HL-60 (cell line): ENCODE measurements at regions not wholly inside any gene's neighbourhood (a gene's known extent, or its start where the extent isn't known, plus 50 kb on each side); places are given as distances from the start of the nearest gene placed in this dataset.

Experiments
- DNase-seq, 2 experiments: peaks; one replicate each; pipeline ENCODE4 v3.0.0-alpha.2; 2010 to 2020; ENCODE audit warnings: low read depth in 1 of 2, low spot score in 1 of 2
- H3K27ac ChIP-seq: fragments of 250-450 bp; sonication (Bioruptor Pico); replicated peaks from 2 replicates; pipeline ENCODE4 v1.5.1; 2020; ENCODE audit warnings: mild to moderate bottlenecking, moderate library complexity
- H3K27me3 ChIP-seq: fragments of 250-450 bp; sonication (Bioruptor Pico); 2 replicates; pipeline ENCODE4 v1.5.1; 2021; ENCODE audit warnings: mild to moderate bottlenecking, moderate library complexity; ENCODE audit not compliant: insufficient read depth, poor library complexity, severe bottlenecking
- H3K4me3 ChIP-seq: replicated peaks from 2 replicates; pipeline ENCODE4 v1.5.1; 2011; ENCODE audit warnings: mild to moderate bottlenecking, control low read depth, low read length; ENCODE audit not compliant: insufficient read depth
- CTCF ChIP-seq: IDR thresholded peaks from one replicate; pipeline ENCODE4 v1.5.1; 2011; ENCODE audit warnings: low read length, control low read depth, inconsistent platforms; ENCODE audit not compliant: insufficient read depth
- GABPA ChIP-seq: IDR thresholded peaks from 2 replicates; pipeline ENCODE4 v1.6.1; 2012; ENCODE audit warnings: low read depth
- POLR2AphosphoS5 ChIP-seq: IDR thresholded peaks from 2 replicates; pipeline ENCODE4 v1.6.1; 2012; ENCODE audit warnings: low read depth
- REST ChIP-seq: IDR thresholded peaks from 2 replicates; pipeline ENCODE4 v1.6.1; 2012; ENCODE audit warnings: low read depth; ENCODE audit not compliant: insufficient replicate concordance
- SPI1 ChIP-seq: IDR thresholded peaks from 2 replicates; pipeline ENCODE4 v1.6.1; 2012; ENCODE audit warnings: low read depth, mild to moderate bottlenecking, borderline replicate concordance

- DNase-seq: no peak
- no peak overlapping the region for H3K4me3 ChIP-seq
- no peak for TF ChIP-seq POLR2AphosphoS5
- TF ChIP-seq REST: no peak
- TF ChIP-seq SPI1: no peak
- no peak for TF ChIP-seq GABPA
- TF ChIP-seq CTCF: no peak
- H3K27me3 ChIP-seq: no peaks in the 10 kb centered on the region
- no peak overlapping the region for H3K27ac ChIP-seq
Measured at GRCh38 chr7:83786858-83787257, 137.9 kb upstream of the SEMA3E start.

GRCh38 chr7:83782628-83783027 is 133.7 kb upstream of the SEMA3E start:
- no peak for DNase-seq
- H3K27ac ChIP-seq: no peak overlapping the region
- TF ChIP-seq CTCF (no peak), REST (no peak), SPI1 (no peak), POLR2AphosphoS5 (no peak), GABPA (no peak)
- no peaks in the 10 kb centered on the region for H3K27me3 ChIP-seq
- H3K4me3 ChIP-seq: no peak overlapping the region

GRCh38 chr7:83778073-83778443 is 129.1 kb upstream of the SEMA3E start:
- no peak for DNase-seq
- Histone ChIP-seq H3K27me3 (no peaks in the 10 kb centered on the region), H3K4me3 (no peak overlapping the region), H3K27ac (no peak overlapping the region)
- no peak for TF ChIP-seq POLR2AphosphoS5
- no peak for TF ChIP-seq REST
- TF ChIP-seq GABPA: no peak
- no peak for TF ChIP-seq SPI1
- no peak for TF ChIP-seq CTCF
